ENCODE measurements at regions not wholly inside any gene's neighbourhood (a gene's known extent, or its start where the extent isn't known, plus 50 kb on each side); places are given as distances from the start of the nearest gene placed in this dataset.
A peak's percentile ranks its signal among the peaks of the same experiment; 100 is the strongest.
"Not testable (repeated sequence)": the region's sequence is repeated elsewhere in the genome, so short reads cannot be mapped to it uniquely, and the experiment has no call there.

DNA sequence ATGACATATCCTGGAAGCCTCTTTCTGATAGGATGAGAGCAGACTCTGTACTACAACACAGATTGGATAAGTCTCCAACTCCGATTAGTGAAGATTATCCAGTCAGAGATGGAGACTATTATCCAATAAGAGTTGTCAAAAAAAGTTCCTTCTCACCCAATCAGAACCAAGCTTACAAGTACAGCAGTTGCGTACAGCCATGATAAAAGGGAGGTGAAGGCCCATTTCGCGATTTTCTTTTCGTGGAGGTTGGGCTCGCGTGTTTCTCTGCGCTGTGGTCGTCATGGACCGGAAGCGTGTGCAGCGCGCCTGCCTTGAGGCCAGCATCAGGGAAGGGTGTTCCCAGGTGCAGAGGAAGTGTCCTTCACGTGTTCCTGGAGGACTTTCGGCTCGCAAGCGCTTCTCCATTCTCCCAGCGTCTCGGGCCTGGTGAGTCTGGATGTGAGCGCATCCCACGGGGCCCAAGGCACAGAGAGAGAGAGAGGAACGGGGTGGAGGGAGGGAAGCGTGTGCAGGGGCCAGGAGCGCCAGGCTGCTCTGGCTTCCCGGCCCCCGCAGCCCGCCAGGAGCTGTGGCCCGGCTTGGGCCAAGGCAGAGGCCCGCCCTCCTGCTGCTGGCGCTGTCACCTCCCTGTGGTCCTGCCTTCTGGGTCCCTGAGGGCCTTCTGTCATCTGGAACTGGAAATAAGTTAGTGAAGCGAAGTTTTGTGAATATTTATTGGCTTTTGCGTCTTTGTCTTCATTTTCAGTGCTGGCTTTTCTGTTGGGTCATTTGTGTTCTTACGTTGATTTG, 53.9 kb downstream of the CDRT15L2 start:
- not testable (repeated sequence) for H3K27ac Mint-ChIP-seq; H3K4me3 Mint-ChIP-seq; H3K27me3 Mint-ChIP-seq (ENCODE audit: low read depth); H3K4me1 Mint-ChIP-seq; H3K36me3 Mint-ChIP-seq; DNase-seq (ENCODE audit: low spot score in 2 of 2, unreplicated experiment in 2 of 2); H3K9me3 Mint-ChIP-seq

DNA sequence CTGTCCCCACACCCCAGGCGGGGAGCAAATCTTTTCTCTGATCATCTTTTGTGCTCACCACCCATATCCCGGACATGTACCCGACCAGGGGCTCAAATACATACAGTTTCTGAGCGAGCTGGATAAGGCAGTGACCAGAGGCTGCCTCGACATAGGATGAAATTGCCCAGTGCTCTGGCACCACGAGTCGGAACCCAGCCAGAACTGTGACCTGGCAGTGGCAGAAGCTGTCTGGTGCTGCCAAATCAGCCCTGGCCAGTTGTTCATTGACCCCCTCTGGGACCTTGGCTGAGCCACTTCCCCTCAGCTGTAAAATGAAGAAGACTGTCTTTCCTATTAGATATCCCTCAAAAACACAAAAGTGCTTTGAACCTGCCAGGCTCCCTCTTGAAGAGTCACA, 60.6 kb downstream of the CDRT15L2 start:
- H3K9me3 Mint-ChIP-seq; H3K36me3 Mint-ChIP-seq; DNase-seq (ENCODE audit: low spot score in 2 of 2, unreplicated experiment in 2 of 2); H3K27me3 Mint-ChIP-seq (ENCODE audit: low read depth); H3K4me1 Mint-ChIP-seq; H3K4me3 Mint-ChIP-seq; H3K27ac Mint-ChIP-seq: not testable (repeated sequence)

- H3K27me3 Mint-ChIP-seq (ENCODE audit: low read depth), result not testable (repeated sequence)
- TF ChIP-seq CTCF (IDR thresholded peaks at IDR 0.05; ENCODE audit: unreplicated experiment), result peak; percentile 73
These were observed 67.2 kb downstream of the CDRT15L2 start for GRCh38 chr17:20646661-20647272.

DNA sequence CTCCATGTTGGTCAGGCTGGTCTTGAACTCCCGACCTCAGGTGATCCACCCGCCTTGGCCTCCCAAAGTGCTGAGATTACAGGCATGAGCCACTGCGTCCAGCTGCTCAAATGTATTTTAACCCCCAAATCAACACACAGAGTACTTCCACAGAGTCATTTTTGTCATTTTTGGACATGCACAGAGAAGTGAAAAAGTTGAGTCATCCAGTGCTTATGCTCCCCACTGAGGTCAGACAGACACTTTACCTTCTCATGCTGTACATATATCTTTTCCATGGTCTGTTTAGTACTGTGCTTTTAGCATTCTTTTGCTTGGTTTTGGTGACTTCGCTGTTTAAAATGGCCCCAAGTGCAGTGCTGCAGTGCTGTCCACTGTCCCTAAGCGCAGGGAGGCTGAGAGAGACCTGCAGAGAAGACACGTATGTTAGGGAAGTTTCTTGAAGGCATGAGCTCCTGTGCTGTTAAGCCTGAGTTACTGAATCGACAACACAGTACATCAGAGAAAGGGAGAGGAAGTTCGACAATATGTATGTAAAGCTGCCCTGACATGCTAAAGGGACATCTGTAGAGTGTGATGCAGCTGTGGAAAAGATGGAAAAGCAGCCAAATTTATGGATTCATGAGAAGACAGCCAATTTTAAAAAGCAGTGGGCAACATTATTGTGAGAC, 69.7 kb downstream of the CDRT15L2 start:
- not testable (repeated sequence) for H3K27me3 Mint-ChIP-seq (ENCODE audit: low read depth); DNase-seq (ENCODE audit: low spot score in 2 of 2, unreplicated experiment in 2 of 2); H3K4me3 Mint-ChIP-seq; H3K36me3 Mint-ChIP-seq; H3K9me3 Mint-ChIP-seq; H3K27ac Mint-ChIP-seq
- H3K4me1 Mint-ChIP-seq, result peaks cover 16% of the 10 kb centered on the region

More at GRCh38 chr17:20646661-20647272, 67.2 kb downstream of the CDRT15L2 start:
- H3K36me3 Mint-ChIP-seq, H3K9me3 Mint-ChIP-seq, H3K4me3 Mint-ChIP-seq: not testable (repeated sequence)
- peak; percentile 27 to 79 for DNase-seq (ENCODE audit: low spot score in 2 of 2, unreplicated experiment in 2 of 2)
- Mint-ChIP-seq H3K27ac (peak overlapping the region; percentile 65), H3K4me1 (peaks cover 11% of the 10 kb centered on the region)

- not testable (repeated sequence) for H3K36me3 Mint-ChIP-seq; H3K9me3 Mint-ChIP-seq; DNase-seq (ENCODE audit: low spot score in 2 of 2, unreplicated experiment in 2 of 2); H3K27ac Mint-ChIP-seq; H3K27me3 Mint-ChIP-seq (ENCODE audit: low read depth); H3K4me3 Mint-ChIP-seq
- peaks cover 21% of the 10 kb centered on the region for H3K4me1 Mint-ChIP-seq
These were observed 71.5 kb downstream of the CDRT15L2 start for GRCh38 chr17:20651022-20651421.

DNA sequence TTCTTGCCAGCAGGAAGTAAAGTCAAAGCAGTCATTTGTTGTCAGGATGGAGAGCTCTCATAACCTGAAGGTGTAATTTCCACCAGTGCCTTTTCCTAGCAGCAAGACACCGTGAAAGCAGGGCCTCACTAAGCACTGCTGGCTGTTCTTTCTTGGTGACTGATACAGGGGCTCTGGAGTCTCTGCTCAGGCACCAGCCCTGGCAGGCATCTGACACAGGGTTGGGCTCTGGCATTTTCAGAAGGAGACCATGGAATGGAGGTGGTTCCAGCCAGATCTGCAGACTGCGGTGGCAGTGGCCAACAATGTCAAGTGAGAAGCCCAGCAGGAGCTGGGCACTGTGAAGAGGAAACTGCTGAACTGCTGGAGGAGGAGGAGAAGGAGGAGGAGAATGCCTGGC, 72.2 kb downstream of the CDRT15L2 start:
- H3K36me3 Mint-ChIP-seq; H3K27ac Mint-ChIP-seq; H3K9me3 Mint-ChIP-seq; DNase-seq (ENCODE audit: low spot score in 2 of 2, unreplicated experiment in 2 of 2); H3K27me3 Mint-ChIP-seq (ENCODE audit: low read depth); H3K4me3 Mint-ChIP-seq: not testable (repeated sequence)
- peaks cover 17% of the 10 kb centered on the region for H3K4me1 Mint-ChIP-seq

GRCh38 chr17:20653391-20653790, 73.9 kb downstream of the CDRT15L2 start:
- not testable (repeated sequence) for H3K27ac Mint-ChIP-seq; H3K4me3 Mint-ChIP-seq; H3K36me3 Mint-ChIP-seq; H3K9me3 Mint-ChIP-seq; H3K27me3 Mint-ChIP-seq (ENCODE audit: low read depth); DNase-seq (ENCODE audit: low spot score in 2 of 2, unreplicated experiment in 2 of 2)
- H3K4me1 Mint-ChIP-seq, result peaks cover 12% of the 10 kb centered on the region

DNA sequence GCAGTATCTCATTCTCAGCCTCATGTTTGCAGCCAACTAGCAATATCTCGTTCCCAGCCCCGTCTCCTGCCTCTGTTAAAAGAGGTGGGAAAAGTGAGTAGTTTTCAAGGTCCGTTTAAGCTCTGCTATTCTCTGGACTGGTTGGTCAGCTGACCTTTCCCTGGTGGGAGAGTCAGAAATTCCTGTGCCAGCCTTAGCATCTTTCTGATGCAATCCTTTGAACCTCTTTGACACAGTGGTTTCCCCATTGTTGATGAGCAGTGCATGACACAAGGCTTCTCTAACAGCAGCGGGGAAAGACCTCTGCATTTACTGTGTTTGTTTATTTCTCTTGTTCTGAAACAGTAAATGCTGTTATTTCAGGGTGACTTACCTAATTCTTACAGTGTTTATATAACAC, 74.6 kb downstream of the CDRT15L2 start:
- not testable (repeated sequence) for H3K27me3 Mint-ChIP-seq (ENCODE audit: low read depth); H3K9me3 Mint-ChIP-seq; H3K36me3 Mint-ChIP-seq; H3K4me3 Mint-ChIP-seq; DNase-seq (ENCODE audit: low spot score in 2 of 2, unreplicated experiment in 2 of 2); H3K27ac Mint-ChIP-seq
- peaks cover 12% of the 10 kb centered on the region for H3K4me1 Mint-ChIP-seq

DNA sequence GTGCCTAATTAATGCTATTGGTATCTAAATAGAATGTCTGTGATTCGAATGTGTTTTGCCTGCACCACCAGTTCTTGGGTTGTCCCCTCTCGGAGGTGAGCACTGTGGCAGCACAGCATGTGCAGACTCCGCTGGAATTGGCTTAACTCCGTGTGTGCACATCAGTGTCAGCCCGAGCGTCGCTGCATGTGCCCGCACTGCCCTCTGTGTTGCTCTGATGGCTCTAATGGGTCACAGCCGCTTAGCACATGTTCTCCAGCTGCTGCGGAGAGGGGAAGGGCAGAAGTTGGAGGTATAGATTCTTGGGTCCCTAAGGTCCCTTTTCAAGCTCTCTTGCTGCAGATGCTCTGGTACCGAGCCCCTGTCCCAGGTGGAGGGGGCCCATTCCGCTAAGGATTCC, 75.1 kb downstream of the CDRT15L2 start:
- not testable (repeated sequence) for H3K27ac Mint-ChIP-seq; H3K27me3 Mint-ChIP-seq (ENCODE audit: low read depth); DNase-seq (ENCODE audit: low spot score in 2 of 2, unreplicated experiment in 2 of 2); H3K36me3 Mint-ChIP-seq; H3K9me3 Mint-ChIP-seq; H3K4me3 Mint-ChIP-seq
- peaks cover 12% of the 10 kb centered on the region for H3K4me1 Mint-ChIP-seq

GRCh38 chr17:20665103-20665955, 85.8 kb downstream of the CDRT15L2 start:
- not testable (repeated sequence) for DNase-seq (ENCODE audit: low spot score in 2 of 2, unreplicated experiment in 2 of 2); H3K9me3 Mint-ChIP-seq; H3K27me3 Mint-ChIP-seq (ENCODE audit: low read depth); H3K36me3 Mint-ChIP-seq; H3K4me3 Mint-ChIP-seq
- Mint-ChIP-seq H3K27ac (peak overlapping the region; percentile 88), H3K4me1 (peaks cover 27% of the 10 kb centered on the region)

- not testable (repeated sequence) for DNase-seq (ENCODE audit: low spot score in 2 of 2, unreplicated experiment in 2 of 2); H3K27ac Mint-ChIP-seq; H3K9me3 Mint-ChIP-seq; H3K27me3 Mint-ChIP-seq (ENCODE audit: low read depth); H3K36me3 Mint-ChIP-seq; H3K4me3 Mint-ChIP-seq
- H3K4me1 Mint-ChIP-seq, result peaks cover 31% of the 10 kb centered on the region
These were observed 87.2 kb downstream of the CDRT15L2 start for GRCh38 chr17:20666689-20667088.

GRCh38 chr17:20667712-20668111, 88.2 kb downstream of the CDRT15L2 start:
- not testable (repeated sequence) for H3K4me3 Mint-ChIP-seq; H3K36me3 Mint-ChIP-seq; H3K9me3 Mint-ChIP-seq; H3K27ac Mint-ChIP-seq; DNase-seq (ENCODE audit: low spot score in 2 of 2, unreplicated experiment in 2 of 2); H3K27me3 Mint-ChIP-seq (ENCODE audit: low read depth)
- H3K4me1 Mint-ChIP-seq, result peaks cover 31% of the 10 kb centered on the region

All from mesothelial cell of epicardium (in vitro differentiated cells).